Loucy (cell line): ENCODE measurements at regions not wholly inside any gene's neighbourhood (a gene's known extent, or its start where the extent isn't known, plus 50 kb on each side); places are given as distances from the start of the nearest gene placed in this dataset.
"Not testable (repeated sequence)": the region's sequence is repeated elsewhere in the genome, so short reads cannot be mapped to it uniquely, and the experiment has no call there.

Experiments
- EZH2phosphoT487 ChIP-seq: fragments of 200-600 bp; IDR thresholded peaks from 2 replicates; pipeline ENCODE4 v1.6.1; 2018; ENCODE audit warnings: antibody characterized with exemption, mild to moderate bottlenecking, moderate library complexity, borderline replicate concordance
- TF ChIP-seq, protein P1 (sequence below): fragments of 200-600 bp; sonication (generic); conservative IDR thresholded peaks from 2 replicates; pipeline ENCODE4 v1.5.1; 2014; ENCODE audit warnings: mild to moderate bottlenecking, antibody characterized with exemption, low read length

DNA sequence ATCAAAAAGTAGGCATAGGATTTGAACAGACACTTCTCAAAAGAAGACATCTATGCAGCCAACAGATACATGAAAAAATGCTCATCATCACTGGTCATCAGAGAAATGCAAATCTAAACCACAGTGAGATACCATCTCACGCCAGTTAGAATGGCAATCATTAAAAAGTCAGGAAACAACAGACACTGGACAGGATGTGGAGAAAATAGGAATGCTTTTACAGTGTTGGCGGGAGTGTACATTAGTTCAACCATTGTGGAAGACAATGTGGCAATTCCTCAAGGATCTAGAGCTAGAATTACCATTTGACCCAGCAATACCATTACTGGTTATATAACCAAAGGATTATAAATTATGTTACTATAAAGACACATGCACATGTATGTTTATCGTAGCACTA, 424.0 kb downstream of the SATB2 start:
- TF ChIP-seq, protein P1, sequence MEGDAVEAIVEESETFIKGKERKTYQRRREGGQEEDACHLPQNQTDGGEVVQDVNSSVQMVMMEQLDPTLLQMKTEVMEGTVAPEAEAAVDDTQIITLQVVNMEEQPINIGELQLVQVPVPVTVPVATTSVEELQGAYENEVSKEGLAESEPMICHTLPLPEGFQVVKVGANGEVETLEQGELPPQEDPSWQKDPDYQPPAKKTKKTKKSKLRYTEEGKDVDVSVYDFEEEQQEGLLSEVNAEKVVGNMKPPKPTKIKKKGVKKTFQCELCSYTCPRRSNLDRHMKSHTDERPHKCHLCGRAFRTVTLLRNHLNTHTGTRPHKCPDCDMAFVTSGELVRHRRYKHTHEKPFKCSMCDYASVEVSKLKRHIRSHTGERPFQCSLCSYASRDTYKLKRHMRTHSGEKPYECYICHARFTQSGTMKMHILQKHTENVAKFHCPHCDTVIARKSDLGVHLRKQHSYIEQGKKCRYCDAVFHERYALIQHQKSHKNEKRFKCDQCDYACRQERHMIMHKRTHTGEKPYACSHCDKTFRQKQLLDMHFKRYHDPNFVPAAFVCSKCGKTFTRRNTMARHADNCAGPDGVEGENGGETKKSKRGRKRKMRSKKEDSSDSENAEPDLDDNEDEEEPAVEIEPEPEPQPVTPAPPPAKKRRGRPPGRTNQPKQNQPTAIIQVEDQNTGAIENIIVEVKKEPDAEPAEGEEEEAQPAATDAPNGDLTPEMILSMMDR: not testable (repeated sequence)
- TF ChIP-seq EZH2phosphoT487: not testable (repeated sequence)
